ENCODE measurements at regions not wholly inside any gene's neighbourhood (a gene's known extent, or its start where the extent isn't known, plus 50 kb on each side); places are given as distances from the start of the nearest gene placed in this dataset.
"Not testable (repeated sequence)": the region's sequence is repeated elsewhere in the genome, so short reads cannot be mapped to it uniquely, and the experiment has no call there.

- no peak overlapping the region for H3K4me3 ChIP-seq (ENCODE audit: control insufficient read depth, low read depth, low read length)
- peak; percentile 65 for TF ChIP-seq CTCF (IDR thresholded peaks at IDR 0.05; ENCODE audit: control insufficient read depth, insufficient read depth, low read depth, low read length, missing control alignments)
- DNase-seq (ENCODE audit: low read depth) = no peak
Observed at GRCh38 chr7:142438235-142438922, 180.5 kb upstream of the PRSS58 start.

GRCh38 chr7:142437741-142438140, 179.9 kb upstream of the PRSS58 start:
- DNase-seq (ENCODE audit: low read depth) = no peak
- H3K4me3 ChIP-seq (ENCODE audit: control insufficient read depth, low read depth, low read length) = no peak overlapping the region
- no peak for TF ChIP-seq CTCF (IDR thresholded peaks at IDR 0.05; ENCODE audit: control insufficient read depth, insufficient read depth, low read depth, low read length, missing control alignments)

GRCh38 chr7:142436601-142437000, 178.7 kb upstream of the PRSS58 start:
- no peak for DNase-seq (ENCODE audit: low read depth)
- no peak overlapping the region for H3K4me3 ChIP-seq (ENCODE audit: control insufficient read depth, low read depth, low read length)
- no peak for TF ChIP-seq CTCF (IDR thresholded peaks at IDR 0.05; ENCODE audit: control insufficient read depth, insufficient read depth, low read depth, low read length, missing control alignments)

GRCh38 chr7:142435606-142436005, 177.7 kb upstream of the PRSS58 start:
- H3K4me3 ChIP-seq (ENCODE audit: control insufficient read depth, low read depth, low read length); DNase-seq (ENCODE audit: low read depth): not testable (repeated sequence)

GRCh38 chr7:142434666-142435167, 176.9 kb upstream of the PRSS58 start:
- no peak overlapping the region for H3K4me3 ChIP-seq (ENCODE audit: control insufficient read depth, low read depth, low read length)
- no peak for TF ChIP-seq CTCF (IDR thresholded peaks at IDR 0.05; ENCODE audit: control insufficient read depth, insufficient read depth, low read depth, low read length, missing control alignments)
- no peak for DNase-seq (ENCODE audit: low read depth)

GRCh38 chr7:142434133-142434532, 176.3 kb upstream of the PRSS58 start:
- H3K4me3 ChIP-seq (ENCODE audit: control insufficient read depth, low read depth, low read length); DNase-seq (ENCODE audit: low read depth): not testable (repeated sequence)

GRCh38 chr7:142432377-142432776, 174.5 kb upstream of the PRSS58 start:
- H3K4me3 ChIP-seq (ENCODE audit: control insufficient read depth, low read depth, low read length) = no peak overlapping the region
- TF ChIP-seq CTCF (IDR thresholded peaks at IDR 0.05; ENCODE audit: control insufficient read depth, insufficient read depth, low read depth, low read length, missing control alignments) = no peak
- DNase-seq (ENCODE audit: low read depth) = no peak

GRCh38 chr7:142431491-142431890, 173.6 kb upstream of the PRSS58 start:
- TF ChIP-seq CTCF (IDR thresholded peaks at IDR 0.05; ENCODE audit: control insufficient read depth, insufficient read depth, low read depth, low read length, missing control alignments) = no peak
- DNase-seq (ENCODE audit: low read depth) = peak; percentile 13
- H3K4me3 ChIP-seq (ENCODE audit: control insufficient read depth, low read depth, low read length) = no peak overlapping the region
